SU-DHL-6 (cell line): ENCODE measurements at regions not wholly inside any gene's neighbourhood (a gene's known extent, or its start where the extent isn't known, plus 50 kb on each side); places are given as distances from the start of the nearest gene placed in this dataset.

Experiments
- H2AFZ ChIP-seq: fragments of 200-600 bp; sonication (generic); 2 replicates; pipeline ENCODE4 v1.6.1; 2014; ENCODE audit warnings: low read depth, mild to moderate bottlenecking, moderate library complexity, mixed read lengths, antibody characterized with exemption, low read length; ENCODE audit not compliant: severe bottlenecking
- H3F3A ChIP-seq: fragments of 200-600 bp; shearing (Covaris generic); 2 replicates; pipeline ENCODE4 v1.6.0; 2016; ENCODE audit warnings: antibody characterized with exemption, mild to moderate bottlenecking; ENCODE audit not compliant: insufficient read depth
- H3K27ac ChIP-seq: fragments of 200-600 bp; sonication (generic); 2 replicates; pipeline ENCODE4 v1.5.1; 2016; ENCODE audit warnings: low read depth, mild to moderate bottlenecking, low read length, moderate library complexity, mixed read lengths
- H3K27me3 ChIP-seq: fragments of 200-600 bp; sonication (generic), shearing (Covaris generic); 2 replicates; pipeline ENCODE4 v1.6.0; 2014; ENCODE audit warnings: mild to moderate bottlenecking, low read length
- H3K36me3 ChIP-seq: fragments of 200-600 bp; sonication (generic); 2 replicates; pipeline ENCODE4 v1.6.1; 2014; ENCODE audit warnings: mild to moderate bottlenecking, low read length, mixed read lengths
- H3K4me2 ChIP-seq: fragments of 300-600, 200-600 bp; shearing (Covaris generic), sonication (generic); 2 replicates; pipeline ENCODE4 v1.6.0; 2014; ENCODE audit warnings: low read length, low read depth, mild to moderate bottlenecking; ENCODE audit not compliant: poor library complexity, severe bottlenecking
- H3K4me3 ChIP-seq: fragments of 200-600 bp; sonication (generic); 2 replicates; pipeline ENCODE4 v1.5.1; 2014; ENCODE audit warnings: antibody characterized with exemption, low read length, mild to moderate bottlenecking, mixed read lengths; ENCODE audit not compliant: insufficient read depth, poor library complexity, severe bottlenecking
- H3K79me2 ChIP-seq: fragments of 200-600 bp; sonication (generic); 2 replicates; pipeline ENCODE4 v1.6.1; 2014; ENCODE audit warnings: mild to moderate bottlenecking, low read length, moderate library complexity; ENCODE audit not compliant: insufficient read depth
- H3K9ac ChIP-seq: fragments of 200-600 bp; sonication (generic); 2 replicates; pipeline ENCODE4 v1.7.0; 2014; ENCODE audit warnings: mild to moderate bottlenecking, low read length
- H3K9me2 ChIP-seq: fragments of 200-600 bp; sonication (generic); replicated peaks from 2 replicates; pipeline ENCODE4 v1.6.1; 2014; ENCODE audit warnings: low read length; ENCODE audit not compliant: insufficient read depth
- H3K9me3 ChIP-seq: fragments of 200-600 bp; sonication (generic); 2 replicates; pipeline ENCODE4 v1.6.1; 2014; ENCODE audit warnings: low read length, mixed read lengths; ENCODE audit not compliant: insufficient read depth
- H4K20me1 ChIP-seq: fragments of 200-600 bp; sonication (generic); 2 replicates; pipeline ENCODE4 v1.6.1; 2014; ENCODE audit warnings: low read depth, mild to moderate bottlenecking, antibody characterized with exemption, low read length, moderate library complexity, mixed read lengths
- CTCF ChIP-seq: fragments of 200-600 bp; sonication (generic); IDR thresholded peaks from one replicate; pipeline ENCODE4 v1.5.1; 2017; ENCODE audit warnings: antibody characterized with exemption, mild to moderate bottlenecking, low read length, moderate library complexity; ENCODE audit not compliant: insufficient read depth, poor library complexity, severe bottlenecking
- EZH2phosphoT487 ChIP-seq: fragments of 200-600 bp; sonication (generic), shearing (Covaris generic); conservative IDR thresholded peaks from 2 replicates; pipeline ENCODE4 v1.6.1; 2018; ENCODE audit warnings: mild to moderate bottlenecking, antibody characterized with exemption, low read length, moderate library complexity, mixed read lengths

GRCh38 chr10:128877141-128877540 lies 589.9 kb upstream of the MGMT start:
- H3K9me3 ChIP-seq, result no peaks in the 10 kb centered on the region
- H3K4me2 ChIP-seq, result no peak overlapping the region
- no peaks in the 10 kb centered on the region for H3K27me3 ChIP-seq
- no peak overlapping the region for H2AFZ ChIP-seq
- no peak overlapping the region for H3K27ac ChIP-seq
- H3F3A ChIP-seq, result no peaks in the 10 kb centered on the region
- no peak for TF ChIP-seq CTCF
- no peak for TF ChIP-seq EZH2phosphoT487
- no peaks in the 10 kb centered on the region for H3K9me2 ChIP-seq
- H4K20me1 ChIP-seq, result no peaks in the 10 kb centered on the region
- no peak overlapping the region for H3K9ac ChIP-seq
- no peak overlapping the region for H3K4me3 ChIP-seq
- no peaks in the 10 kb centered on the region for H3K36me3 ChIP-seq
- no peaks in the 10 kb centered on the region for H3K79me2 ChIP-seq

GRCh38 chr10:128877936-128878335 lies 589.1 kb upstream of the MGMT start:
- H3K27me3 ChIP-seq, result no peaks in the 10 kb centered on the region
- no peak overlapping the region for H2AFZ ChIP-seq
- no peak overlapping the region for H3K4me2 ChIP-seq
- no peaks in the 10 kb centered on the region for H3K9me2 ChIP-seq
- no peaks in the 10 kb centered on the region for H3K9me3 ChIP-seq
- H3K9ac ChIP-seq, result no peak overlapping the region
- no peaks in the 10 kb centered on the region for H3K36me3 ChIP-seq
- no peaks in the 10 kb centered on the region for H3K79me2 ChIP-seq
- H3K4me3 ChIP-seq, result no peak overlapping the region
- H3F3A ChIP-seq, result no peaks in the 10 kb centered on the region
- no peak overlapping the region for H3K27ac ChIP-seq
- no peak for TF ChIP-seq CTCF
- TF ChIP-seq EZH2phosphoT487, result no peak
- no peaks in the 10 kb centered on the region for H4K20me1 ChIP-seq

GRCh38 chr10:128879030-128879429 lies 588.0 kb upstream of the MGMT start:
- H3K79me2 ChIP-seq, result no peaks in the 10 kb centered on the region
- H3K9ac ChIP-seq, result no peak overlapping the region
- H2AFZ ChIP-seq, result no peak overlapping the region
- H3K4me3 ChIP-seq, result no peak overlapping the region
- no peaks in the 10 kb centered on the region for H3F3A ChIP-seq
- H3K27ac ChIP-seq, result no peak overlapping the region
- H4K20me1 ChIP-seq, result no peaks in the 10 kb centered on the region
- no peaks in the 10 kb centered on the region for H3K27me3 ChIP-seq
- no peaks in the 10 kb centered on the region for H3K9me3 ChIP-seq
- no peak overlapping the region for H3K4me2 ChIP-seq
- no peaks in the 10 kb centered on the region for H3K36me3 ChIP-seq
- TF ChIP-seq EZH2phosphoT487 (no peak), CTCF (no peak)
- no peaks in the 10 kb centered on the region for H3K9me2 ChIP-seq

GRCh38 chr10:128879441-128880140 lies 587.5 kb upstream of the MGMT start:
- Histone ChIP-seq H3K4me3 (no peak overlapping the region), H4K20me1 (no peaks in the 10 kb centered on the region), H3K9me3 (no peaks in the 10 kb centered on the region), H3K27me3 (no peaks in the 10 kb centered on the region), H3K36me3 (no peaks in the 10 kb centered on the region), H3K4me2 (no peak overlapping the region), H3K27ac (no peak overlapping the region), H3K9ac (no peak overlapping the region), H3F3A (no peaks in the 10 kb centered on the region), H2AFZ (no peak overlapping the region), H3K79me2 (no peaks in the 10 kb centered on the region), H3K9me2 (no peaks in the 10 kb centered on the region)
- TF ChIP-seq CTCF, result no peak
